NCI-H1694 (cell line): ENCODE measurements at regions not wholly inside any gene's neighbourhood (a gene's known extent, or its start where the extent isn't known, plus 50 kb on each side); places are given as distances from the start of the nearest gene placed in this dataset.

Experiments
- DNase-seq: peaks from one replicate; lab custom pipeline; 2025; lab: John Stamatoyannopoulos, UW

GRCh38 chrX:110432091-110432905, 73.7 kb downstream of the RTL9 start:
- DNase-seq: peak; percentile 35

- no peak for DNase-seq
Measured at GRCh38 chrX:110432906-110433215, 74.2 kb downstream of the RTL9 start.

- DNase-seq: no peak
Measured at GRCh38 chrX:110435196-110435595, 76.5 kb downstream of the RTL9 start.

- DNase-seq: no peak
Measured at GRCh38 chrX:110436523-110436922, 77.9 kb downstream of the RTL9 start.

GRCh38 chrX:110437686-110438085, 79.0 kb downstream of the RTL9 start:
- no peak for DNase-seq

GRCh38 chrX:110440016-110440805, 81.6 kb downstream of the RTL9 start:
- no peak for DNase-seq

GRCh38 chrX:110442635-110443034, 84.0 kb downstream of the RTL9 start:
- no peak for DNase-seq

GRCh38 chrX:110444996-110445395, 86.3 kb downstream of the RTL9 start:
- DNase-seq: no peak

- DNase-seq: no peak
Measured at GRCh38 chrX:110448459-110448858, 89.8 kb downstream of the RTL9 start.

- no peak for DNase-seq
Measured at GRCh38 chrX:110449312-110449711, 90.7 kb downstream of the RTL9 start.

GRCh38 chrX:110450050-110450449, 91.4 kb downstream of the RTL9 start:
- DNase-seq: peak; percentile 71

- DNase-seq: no peak
Measured at GRCh38 chrX:110454336-110454735, 95.7 kb downstream of the RTL9 start.

GRCh38 chrX:110462957-110463356, 104.3 kb downstream of the RTL9 start:
- DNase-seq: no peak

GRCh38 chrX:110466790-110467189, 108.1 kb downstream of the RTL9 start:
- no peak for DNase-seq

GRCh38 chrX:110472265-110472664, 113.6 kb downstream of the RTL9 start:
- DNase-seq: no peak

- DNase-seq: no peak
Measured at GRCh38 chrX:110477593-110478228, 119.1 kb downstream of the RTL9 start.

- DNase-seq: no peak
Measured at GRCh38 chrX:110491846-110492620, 133.4 kb downstream of the RTL9 start.

- no peak for DNase-seq
Measured at GRCh38 chrX:110504947-110505346, 146.3 kb downstream of the RTL9 start.

- DNase-seq: no peak
Measured at GRCh38 chrX:110509755-110510532, 151.3 kb downstream of the RTL9 start.

GRCh38 chrX:110511238-110511637, 152.6 kb downstream of the RTL9 start:
- DNase-seq: no peak

GRCh38 chrX:110512341-110512740, 153.7 kb downstream of the RTL9 start:
- no peak for DNase-seq
